ENCODE measurements at regions not wholly inside any gene's neighbourhood (a gene's known extent, or its start where the extent isn't known, plus 50 kb on each side); places are given as distances from the start of the nearest gene placed in this dataset.

GRCh38 chr4:96827086-96827485 is 987.2 kb downstream of the PDHA2 start:
- no peak for TF ChIP-seq CTCF (optimal IDR thresholded peaks at IDR 0.05 in 1 of 3, IDR thresholded peaks at IDR 0.05 in 1 of 3, conservative IDR thresholded peaks at IDR 0.05 in 1 of 3; ENCODE audit: extremely low read depth in 1 of 3, insufficient read depth in 2 of 3, low read length in 3 of 3)
- TF ChIP-seq EZH2 (IDR thresholded peaks at IDR 0.05; ENCODE audit: low read length) = no peak

All from keratinocyte (primary cell).